ENCODE measurements at regions not wholly inside any gene's neighbourhood (a gene's known extent, or its start where the extent isn't known, plus 50 kb on each side); places are given as distances from the start of the nearest gene placed in this dataset.

- ChIA-PET POLR2A (no interaction called here), CTCF (no interaction called here)
- TF ChIP-seq CTCF (IDR thresholded peaks at IDR 0.05; ENCODE audit: low read depth, low read length): no peak
- no peak overlapping the region for H3K27ac ChIP-seq (ENCODE audit: low read depth, low read length)
- peaks cover 19% of the 10 kb centered on the region for H3K27me3 ChIP-seq (ENCODE audit: control insufficient read depth, insufficient read depth, low read length)
- no peak for DNase-seq (ENCODE audit: low read depth, low spot score)
- H3K4me3 ChIP-seq (ENCODE audit: low read depth, low read length): no peak overlapping the region
- H3K9me3 ChIP-seq (ENCODE audit: control insufficient read depth, insufficient read depth, low read length): no peaks in the 10 kb centered on the region
Observed at GRCh38 chr7:54663603-54664234, 95.3 kb downstream of the SEC61G start.

GRCh38 chr7:54663186-54663585 is 95.8 kb downstream of the SEC61G start:
- POLR2A ChIA-PET: no interaction called here
- CTCF ChIA-PET: no interaction called here
- Histone ChIP-seq H3K27me3 (ENCODE audit: control insufficient read depth, insufficient read depth, low read length) (peaks cover 19% of the 10 kb centered on the region), H3K27ac (ENCODE audit: low read depth, low read length) (no peak overlapping the region), H3K4me3 (ENCODE audit: low read depth, low read length) (no peak overlapping the region), H3K9me3 (ENCODE audit: control insufficient read depth, insufficient read depth, low read length) (no peaks in the 10 kb centered on the region)
- TF ChIP-seq CTCF (IDR thresholded peaks at IDR 0.05; ENCODE audit: low read depth, low read length): no peak
- DNase-seq (ENCODE audit: low read depth, low spot score): no peak

- ChIA-PET CTCF (no interaction called here), POLR2A (no interaction called here)
- TF ChIP-seq CTCF (IDR thresholded peaks at IDR 0.05; ENCODE audit: low read depth, low read length): no peak
- Histone ChIP-seq H3K4me3 (ENCODE audit: low read depth, low read length) (no peak overlapping the region), H3K27ac (ENCODE audit: low read depth, low read length) (no peak overlapping the region), H3K9me3 (ENCODE audit: control insufficient read depth, insufficient read depth, low read length) (no peaks in the 10 kb centered on the region), H3K27me3 (ENCODE audit: control insufficient read depth, insufficient read depth, low read length) (peaks cover 19% of the 10 kb centered on the region)
- no peak for DNase-seq (ENCODE audit: low read depth, low spot score)
Observed at GRCh38 chr7:54662701-54663100, 96.3 kb downstream of the SEC61G start.

- ChIA-PET CTCF (no interaction called here), POLR2A (no interaction called here)
- H3K9me3 ChIP-seq (ENCODE audit: control insufficient read depth, insufficient read depth, low read length): no peaks in the 10 kb centered on the region
- H3K27me3 ChIP-seq (ENCODE audit: control insufficient read depth, insufficient read depth, low read length): no peaks in the 10 kb centered on the region
- no peak overlapping the region for H3K4me3 ChIP-seq (ENCODE audit: low read depth, low read length)
- TF ChIP-seq CTCF (IDR thresholded peaks at IDR 0.05; ENCODE audit: low read depth, low read length): no peak
- DNase-seq (ENCODE audit: low read depth, low spot score): no peak
- no peak overlapping the region for H3K27ac ChIP-seq (ENCODE audit: low read depth, low read length)
Observed at GRCh38 chr7:54653905-54654304, 105.1 kb downstream of the SEC61G start.

GRCh38 chr7:54643064-54643463 is 100.9 kb downstream of the VSTM2A start:
- CTCF ChIA-PET: no interaction called here
- Histone ChIP-seq H3K27ac (ENCODE audit: low read depth, low read length) (no peak overlapping the region), H3K9me3 (ENCODE audit: control insufficient read depth, insufficient read depth, low read length) (no peaks in the 10 kb centered on the region), H3K4me3 (ENCODE audit: low read depth, low read length) (no peak overlapping the region), H3K27me3 (ENCODE audit: control insufficient read depth, insufficient read depth, low read length) (no peaks in the 10 kb centered on the region)
- DNase-seq (ENCODE audit: low read depth, low spot score): no peak
- TF ChIP-seq CTCF (IDR thresholded peaks at IDR 0.05; ENCODE audit: low read depth, low read length): no peak
- POLR2A ChIA-PET: no interaction called here

Measured in AG04450 (cell line).